Hepatocyte (in vitro differentiated cells): ENCODE measurements at regions not wholly inside any gene's neighbourhood (a gene's known extent, or its start where the extent isn't known, plus 50 kb on each side); places are given as distances from the start of the nearest gene placed in this dataset.

Experiments
- EZH2 ChIP-seq: fragments of 200-600 bp; sonication (generic); IDR thresholded peaks from 2 replicates; pipeline ENCODE4 v1.6.1; 2016; ENCODE audit warnings: antibody characterized with exemption, mild to moderate bottlenecking, borderline replicate concordance
- EZH2phosphoT487 ChIP-seq: fragments of 200-600 bp; sonication (generic); IDR thresholded peaks from one replicate; pipeline ENCODE4 v1.6.1; 2018; ENCODE audit warnings: antibody characterized with exemption, mild to moderate bottlenecking, low read depth, moderate library complexity; ENCODE audit not compliant: unreplicated experiment, severe bottlenecking
- TF ChIP-seq, protein P1 (sequence below): fragments of 200-600 bp; sonication (generic); IDR thresholded peaks from 2 replicates; pipeline ENCODE4 v1.5.1; 2016; ENCODE audit warnings: antibody characterized with exemption, mild to moderate bottlenecking; ENCODE audit not compliant: poor library complexity

DNA sequence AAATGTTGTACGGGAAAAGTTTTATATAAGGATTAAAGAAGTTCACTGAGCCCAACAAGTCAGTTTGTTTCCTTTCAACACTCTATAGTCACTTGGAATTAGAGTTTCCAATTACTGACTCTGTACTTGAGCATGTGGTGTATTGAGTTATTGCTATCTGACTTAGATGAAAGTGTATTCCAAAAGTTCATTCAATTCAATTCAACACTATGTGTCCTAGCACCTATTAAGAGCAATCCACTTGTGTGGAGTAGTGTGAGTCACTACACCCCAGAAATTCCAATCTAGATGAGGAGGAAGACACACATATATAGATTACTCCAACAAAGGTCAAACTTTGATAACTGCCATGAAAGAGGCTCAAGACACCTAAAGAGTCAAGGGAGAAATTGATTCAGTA lies 98.2 kb upstream of the SLCO6A1 start:
- no peak for TF ChIP-seq EZH2
- TF ChIP-seq, protein P1, sequence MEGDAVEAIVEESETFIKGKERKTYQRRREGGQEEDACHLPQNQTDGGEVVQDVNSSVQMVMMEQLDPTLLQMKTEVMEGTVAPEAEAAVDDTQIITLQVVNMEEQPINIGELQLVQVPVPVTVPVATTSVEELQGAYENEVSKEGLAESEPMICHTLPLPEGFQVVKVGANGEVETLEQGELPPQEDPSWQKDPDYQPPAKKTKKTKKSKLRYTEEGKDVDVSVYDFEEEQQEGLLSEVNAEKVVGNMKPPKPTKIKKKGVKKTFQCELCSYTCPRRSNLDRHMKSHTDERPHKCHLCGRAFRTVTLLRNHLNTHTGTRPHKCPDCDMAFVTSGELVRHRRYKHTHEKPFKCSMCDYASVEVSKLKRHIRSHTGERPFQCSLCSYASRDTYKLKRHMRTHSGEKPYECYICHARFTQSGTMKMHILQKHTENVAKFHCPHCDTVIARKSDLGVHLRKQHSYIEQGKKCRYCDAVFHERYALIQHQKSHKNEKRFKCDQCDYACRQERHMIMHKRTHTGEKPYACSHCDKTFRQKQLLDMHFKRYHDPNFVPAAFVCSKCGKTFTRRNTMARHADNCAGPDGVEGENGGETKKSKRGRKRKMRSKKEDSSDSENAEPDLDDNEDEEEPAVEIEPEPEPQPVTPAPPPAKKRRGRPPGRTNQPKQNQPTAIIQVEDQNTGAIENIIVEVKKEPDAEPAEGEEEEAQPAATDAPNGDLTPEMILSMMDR, result no peak
- no peak for TF ChIP-seq EZH2phosphoT487
